Cardiac muscle cell (in vitro differentiated cells and primary cell): ENCODE measurements at regions not wholly inside any gene's neighbourhood (a gene's known extent, or its start where the extent isn't known, plus 50 kb on each side); places are given as distances from the start of the nearest gene placed in this dataset.

Experiments used
- DNase-seq, 2 donors: peaks; one replicate each; pipeline versions ENCODE4 v3.0.0 to v3.0.0-alpha.2; 2010 to 2017; ENCODE audit warnings: low read depth in 1 of 2, low spot score in 1 of 2
- H3K27ac ChIP-seq: fragments of 200-600 bp; sonication (generic); 2 replicates; pipeline ENCODE4 v1.5.1; 2016
- H3K27me3 ChIP-seq: fragments of 200-600 bp; sonication (generic); 2 replicates; pipeline ENCODE4 v1.6.0; 2016; ENCODE audit warnings: control low read depth
- H3K36me3 ChIP-seq: fragments of 200-600 bp; sonication (generic); 2 replicates; pipeline ENCODE4 v1.5.1; 2016; ENCODE audit warnings: control low read depth
- H3K4me1 ChIP-seq: fragments of 200-600 bp; sonication (generic); 2 replicates; pipeline ENCODE4 v1.8.1; 2017; ENCODE audit warnings: low read depth, mild to moderate bottlenecking, mixed run types
- H3K4me3 ChIP-seq: fragments of 200-600 bp; sonication (generic); 2 replicates; pipeline ENCODE4 v1.5.1; 2016; ENCODE audit warnings: mild to moderate bottlenecking
- H3K9me3 ChIP-seq: fragments of 200-600 bp; sonication (generic); 2 replicates; pipeline ENCODE4 v1.5.1; 2017; ENCODE audit warnings: low read depth, mild to moderate bottlenecking, control low read depth
- CTCF ChIP-seq: IDR thresholded peaks from 2 replicates; pipeline ENCODE4 v1.5.1; 2012; ENCODE audit warnings: low read depth, mild to moderate bottlenecking, low read length

GRCh38 chr13:47175172-47175866 is 278.5 kb upstream of the HTR2A start:
- Histone ChIP-seq H3K9me3 (no peaks in the 10 kb centered on the region), H3K27ac (no peak overlapping the region), H3K4me3 (no peak overlapping the region), H3K36me3 (no peaks in the 10 kb centered on the region), H3K4me1 (peaks cover 9% of the 10 kb centered on the region), H3K27me3 (no peaks in the 10 kb centered on the region)
- no peak for TF ChIP-seq CTCF
- peak in 1 of 2 donors; percentile 65 for DNase-seq

GRCh38 chr13:47170971-47171370 is 274.1 kb upstream of the HTR2A start:
- no peak for DNase-seq
- Histone ChIP-seq H3K9me3 (no peaks in the 10 kb centered on the region), H3K36me3 (no peaks in the 10 kb centered on the region), H3K4me3 (no peak overlapping the region), H3K27me3 (no peaks in the 10 kb centered on the region), H3K27ac (no peak overlapping the region), H3K4me1 (no peaks in the 10 kb centered on the region)
- TF ChIP-seq CTCF, result no peak

- no peak for TF ChIP-seq CTCF
- no peak for DNase-seq
- H3K27ac ChIP-seq, result no peak overlapping the region
- no peaks in the 10 kb centered on the region for H3K36me3 ChIP-seq
- H3K27me3 ChIP-seq, result no peaks in the 10 kb centered on the region
- H3K9me3 ChIP-seq, result no peaks in the 10 kb centered on the region
- no peaks in the 10 kb centered on the region for H3K4me1 ChIP-seq
- H3K4me3 ChIP-seq, result no peak overlapping the region
Measured at GRCh38 chr13:47168618-47169017, 271.8 kb upstream of the HTR2A start.

- H3K27ac ChIP-seq, result no peak overlapping the region
Measured at GRCh38 chr13:47168066-47168465, 271.2 kb upstream of the HTR2A start.

GRCh38 chr13:47166336-47166735 is 269.5 kb upstream of the HTR2A start:
- no peaks in the 10 kb centered on the region for H3K36me3 ChIP-seq
- no peaks in the 10 kb centered on the region for H3K9me3 ChIP-seq
- H3K27me3 ChIP-seq, result no peaks in the 10 kb centered on the region
- no peaks in the 10 kb centered on the region for H3K4me1 ChIP-seq
- H3K27ac ChIP-seq, result no peak overlapping the region
- TF ChIP-seq CTCF, result no peak
- DNase-seq, result no peak
- H3K4me3 ChIP-seq, result no peak overlapping the region

More at GRCh38 chr13:47168066-47168465, 271.2 kb upstream of the HTR2A start:
- DNase-seq, result peak in 1 of 2 donors; percentile 57
- Histone ChIP-seq H3K36me3 (no peaks in the 10 kb centered on the region), H3K4me1 (no peaks in the 10 kb centered on the region), H3K27me3 (no peaks in the 10 kb centered on the region), H3K4me3 (no peak overlapping the region), H3K9me3 (no peaks in the 10 kb centered on the region)
- TF ChIP-seq CTCF, result no peak
